Omental fat pad (tissue), 3 donors: ENCODE measurements at regions not wholly inside any gene's neighbourhood (a gene's known extent, or its start where the extent isn't known, plus 50 kb on each side); places are given as distances from the start of the nearest gene placed in this dataset.
"Not testable (repeated sequence)": the region's sequence is repeated elsewhere in the genome, so short reads cannot be mapped to it uniquely, and the experiment has no call there.

Experiments used
- ATAC-seq: fragments of 150-250 bp; one replicate; pipeline ENCODE4 v1.9.1; 2016; ENCODE audit warnings: mild to moderate bottlenecking, moderate library complexity; ENCODE audit not compliant: low FRiP score
- DNase-seq: peaks from one replicate; pipeline ENCODE4 v3.0.0-alpha.2; 2019; ENCODE audit warnings: low spot score
- TF ChIP-seq, protein P1 (sequence below), 3 donors: fragments of 450-650 bp; IDR thresholded peaks; one replicate each; pipeline ENCODE4 v1.5.1; 2016 to 2017; ENCODE audit warnings: antibody characterized with exemption in 3 of 3, mild to moderate bottlenecking in 3 of 3, moderate library complexity in 2 of 3

DNA sequence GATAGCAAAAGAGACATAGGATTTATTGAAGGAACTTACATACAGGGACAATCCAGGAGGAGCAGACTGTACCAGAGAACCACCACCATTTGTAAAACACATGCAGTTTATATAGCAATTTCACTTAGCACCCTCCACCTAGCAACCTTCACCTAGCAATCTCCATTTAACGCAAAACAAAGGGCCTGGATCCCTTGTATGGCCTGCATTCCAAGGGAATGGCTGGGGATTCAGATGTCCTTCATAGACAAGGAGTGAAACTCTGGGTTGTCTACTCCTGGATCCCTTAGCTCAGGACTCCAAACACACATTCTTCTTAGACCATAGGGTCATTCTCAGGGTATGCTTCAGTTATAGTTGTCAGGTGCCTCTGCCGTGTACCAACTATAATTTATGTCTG, 1324.9 kb downstream of the HACE1 start:
- DNase-seq (no peak), ATAC-seq (no peak)
- TF ChIP-seq, protein P1, sequence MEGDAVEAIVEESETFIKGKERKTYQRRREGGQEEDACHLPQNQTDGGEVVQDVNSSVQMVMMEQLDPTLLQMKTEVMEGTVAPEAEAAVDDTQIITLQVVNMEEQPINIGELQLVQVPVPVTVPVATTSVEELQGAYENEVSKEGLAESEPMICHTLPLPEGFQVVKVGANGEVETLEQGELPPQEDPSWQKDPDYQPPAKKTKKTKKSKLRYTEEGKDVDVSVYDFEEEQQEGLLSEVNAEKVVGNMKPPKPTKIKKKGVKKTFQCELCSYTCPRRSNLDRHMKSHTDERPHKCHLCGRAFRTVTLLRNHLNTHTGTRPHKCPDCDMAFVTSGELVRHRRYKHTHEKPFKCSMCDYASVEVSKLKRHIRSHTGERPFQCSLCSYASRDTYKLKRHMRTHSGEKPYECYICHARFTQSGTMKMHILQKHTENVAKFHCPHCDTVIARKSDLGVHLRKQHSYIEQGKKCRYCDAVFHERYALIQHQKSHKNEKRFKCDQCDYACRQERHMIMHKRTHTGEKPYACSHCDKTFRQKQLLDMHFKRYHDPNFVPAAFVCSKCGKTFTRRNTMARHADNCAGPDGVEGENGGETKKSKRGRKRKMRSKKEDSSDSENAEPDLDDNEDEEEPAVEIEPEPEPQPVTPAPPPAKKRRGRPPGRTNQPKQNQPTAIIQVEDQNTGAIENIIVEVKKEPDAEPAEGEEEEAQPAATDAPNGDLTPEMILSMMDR (IDR thresholded peaks at IDR 0.05), result no peak

DNA sequence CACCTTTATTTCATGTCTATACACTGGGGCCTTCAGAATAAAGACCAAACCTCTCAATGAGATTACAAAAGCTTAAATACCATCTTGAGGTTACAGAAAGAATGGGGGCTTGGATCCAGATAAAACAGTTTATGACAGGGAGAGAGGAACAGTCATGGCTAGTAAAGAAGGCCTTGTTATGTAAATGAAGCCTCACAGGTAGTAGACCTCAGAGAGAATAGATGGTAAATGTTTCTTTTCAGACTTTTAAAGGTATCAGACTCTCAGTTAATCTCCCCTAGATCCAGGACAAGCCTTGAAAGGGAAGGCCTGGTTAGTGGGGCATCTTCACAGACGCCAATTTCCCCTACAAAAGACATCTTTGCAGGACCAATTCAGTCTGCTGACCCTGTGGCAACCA, 1325.6 kb downstream of the HACE1 start:
- no peak for ATAC-seq
- DNase-seq, result no peak
- TF ChIP-seq, protein P1 (IDR thresholded peaks at IDR 0.05), result no peak

DNA sequence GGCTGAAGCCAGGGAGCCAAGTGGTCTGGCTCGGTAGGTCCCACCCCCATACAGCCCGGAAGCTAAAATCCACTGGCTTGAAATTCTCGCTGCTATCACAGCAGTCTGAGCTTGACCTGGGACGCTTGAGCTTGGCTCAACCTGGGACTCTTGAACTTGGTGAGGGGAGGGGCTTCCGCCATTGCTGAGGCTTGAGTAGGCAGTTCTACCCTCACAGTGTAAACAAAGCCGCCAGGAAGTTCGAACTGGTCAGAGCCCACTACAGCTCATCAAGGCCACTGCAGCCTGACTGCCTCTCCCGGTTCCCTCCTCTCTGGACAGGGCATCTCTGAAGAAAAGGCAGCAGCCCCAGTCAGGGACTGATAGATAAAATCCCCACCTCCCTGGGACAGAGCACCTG, 1337.7 kb downstream of the HACE1 start:
- TF ChIP-seq, protein P1 (IDR thresholded peaks at IDR 0.05), result no peak
- ATAC-seq (no peak), DNase-seq (no peak)

DNA sequence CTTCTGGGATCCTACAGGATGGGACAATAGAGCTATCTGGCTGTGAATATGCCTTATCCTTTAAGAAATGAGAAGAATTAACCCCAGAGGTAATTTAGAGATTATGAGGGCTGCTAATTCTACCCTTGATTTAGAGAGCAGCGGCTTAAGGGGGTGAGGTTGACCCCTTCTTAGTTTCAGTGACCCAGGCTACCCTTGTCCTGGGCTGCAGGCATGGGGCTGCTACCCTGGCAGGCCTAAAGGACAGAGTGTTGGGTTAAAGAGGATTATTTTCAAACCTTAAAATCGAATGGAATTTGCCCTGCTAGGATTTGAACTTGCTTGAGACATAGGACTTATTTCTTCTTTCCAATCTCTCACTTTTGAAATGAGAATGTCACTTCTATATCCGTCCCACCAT, 1343.4 kb downstream of the HACE1 start:
- DNase-seq (no peak), ATAC-seq (no peak)
- TF ChIP-seq, protein P1 (IDR thresholded peaks at IDR 0.05), result no peak

DNA sequence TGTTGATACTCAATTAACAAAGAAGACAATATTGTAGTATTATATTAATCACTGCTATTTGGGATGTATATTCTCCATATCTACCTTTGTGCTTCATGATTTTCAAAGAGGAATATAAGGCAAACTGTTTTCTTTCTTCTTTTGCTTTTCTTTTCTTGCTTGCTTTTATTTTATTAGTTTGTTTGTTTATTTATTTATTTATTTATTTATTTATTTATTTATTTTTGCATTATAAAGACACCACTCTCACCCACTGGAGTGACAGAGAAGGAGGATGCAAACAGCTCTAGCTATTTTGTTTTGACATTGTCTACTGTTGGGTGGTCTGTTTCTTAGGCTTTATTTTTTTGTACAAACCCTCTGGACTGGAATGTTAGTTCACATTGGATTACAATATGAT, 1352.7 kb downstream of the HACE1 start:
- TF ChIP-seq, protein P1 (IDR thresholded peaks at IDR 0.05), result no peak

DNA sequence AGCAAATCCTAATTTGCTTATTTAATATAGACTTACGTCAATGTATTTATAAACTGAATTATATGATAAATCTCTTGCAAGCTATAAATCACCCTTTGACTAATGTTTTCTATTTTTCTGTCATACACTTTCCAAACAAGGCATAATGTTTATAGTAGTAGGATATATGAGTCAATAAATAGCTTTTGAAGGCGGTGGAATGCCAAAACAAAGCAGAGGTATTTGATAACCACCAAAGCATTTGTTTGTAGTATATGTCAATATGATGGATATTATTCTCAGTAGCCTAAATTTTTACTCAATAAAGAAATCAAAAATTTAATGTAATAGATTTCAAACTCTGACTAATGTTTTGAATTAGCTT, 1354.6 kb downstream of the HACE1 start:
- TF ChIP-seq, protein P1 (IDR thresholded peaks at IDR 0.05), result no peak
- no peak for ATAC-seq

More for the DNA sequence above, 1352.7 kb downstream of the HACE1 start:
- ATAC-seq (no peak), DNase-seq (no peak)

DNA sequence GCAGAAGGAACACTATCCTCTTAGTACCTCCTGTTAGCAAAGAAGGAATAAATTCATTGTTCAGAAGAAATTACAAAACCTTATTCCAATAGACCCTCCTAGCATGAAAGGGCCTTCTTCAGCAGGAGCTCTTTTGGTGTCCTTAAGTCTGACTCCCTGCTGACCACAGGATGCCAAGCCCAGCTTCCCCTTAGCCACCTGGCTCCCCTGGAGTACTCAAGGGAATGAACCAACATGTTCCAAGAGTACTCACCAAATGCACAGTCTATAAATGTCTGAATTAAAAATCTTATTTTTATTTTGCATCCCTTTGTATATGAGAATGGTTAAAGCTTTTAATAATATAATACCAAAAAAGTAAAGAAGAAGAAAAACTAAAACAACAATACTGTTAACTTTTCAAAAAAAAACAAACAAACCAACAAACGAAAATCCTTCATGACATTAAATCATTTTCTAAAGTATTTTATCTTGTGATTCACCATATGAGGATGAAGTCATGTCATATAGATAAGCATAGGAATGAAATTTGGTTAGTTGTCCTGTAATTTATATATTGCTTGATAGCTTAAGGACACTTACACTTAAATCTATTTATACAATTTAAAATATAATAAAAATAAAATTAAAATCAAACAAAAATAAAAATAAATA, 1355.1 kb downstream of the HACE1 start:
- ATAC-seq (no peak), DNase-seq (no peak)
- TF ChIP-seq, protein P1 (IDR thresholded peaks at IDR 0.05), result no peak

More for the DNA sequence above, 1354.6 kb downstream of the HACE1 start:
- DNase-seq, result no peak

DNA sequence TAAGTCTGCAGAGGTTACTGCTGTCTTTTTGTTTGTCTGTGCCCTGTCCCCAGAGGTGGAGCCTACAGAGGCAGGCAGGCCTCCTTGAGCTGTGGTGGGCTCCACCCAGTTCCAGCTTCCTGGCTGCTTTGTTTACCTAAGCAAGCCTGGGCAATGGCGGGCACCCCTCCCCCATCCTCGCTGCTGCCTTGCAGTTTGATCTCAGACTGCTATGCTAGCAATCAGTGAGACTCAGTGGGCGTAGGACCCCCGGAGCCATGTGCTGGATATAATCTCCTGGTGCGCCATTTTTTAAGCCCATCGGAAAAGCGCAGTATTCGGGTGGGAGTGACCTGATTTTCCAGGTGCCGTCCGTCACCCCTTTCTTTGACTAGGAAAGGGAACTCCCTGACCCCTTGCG, 1363.1 kb downstream of the HACE1 start:
- not testable (repeated sequence) for ATAC-seq, DNase-seq
